HG02623 (cell line): ENCODE measurements at regions not wholly inside any gene's neighbourhood (a gene's known extent, or its start where the extent isn't known, plus 50 kb on each side); places are given as distances from the start of the nearest gene placed in this dataset.
"Not testable (repeated sequence)": the region's sequence is repeated elsewhere in the genome, so short reads cannot be mapped to it uniquely, and the experiment has no call there.

ENCODE experiments used
- ATAC-seq: cut with Tn5 transposase; IDR thresholded peaks from one replicate; pipeline ENCODE4 v1.9.1; 2021; ENCODE audit warnings: moderate library complexity; ENCODE audit not compliant: unreplicated experiment

DNA sequence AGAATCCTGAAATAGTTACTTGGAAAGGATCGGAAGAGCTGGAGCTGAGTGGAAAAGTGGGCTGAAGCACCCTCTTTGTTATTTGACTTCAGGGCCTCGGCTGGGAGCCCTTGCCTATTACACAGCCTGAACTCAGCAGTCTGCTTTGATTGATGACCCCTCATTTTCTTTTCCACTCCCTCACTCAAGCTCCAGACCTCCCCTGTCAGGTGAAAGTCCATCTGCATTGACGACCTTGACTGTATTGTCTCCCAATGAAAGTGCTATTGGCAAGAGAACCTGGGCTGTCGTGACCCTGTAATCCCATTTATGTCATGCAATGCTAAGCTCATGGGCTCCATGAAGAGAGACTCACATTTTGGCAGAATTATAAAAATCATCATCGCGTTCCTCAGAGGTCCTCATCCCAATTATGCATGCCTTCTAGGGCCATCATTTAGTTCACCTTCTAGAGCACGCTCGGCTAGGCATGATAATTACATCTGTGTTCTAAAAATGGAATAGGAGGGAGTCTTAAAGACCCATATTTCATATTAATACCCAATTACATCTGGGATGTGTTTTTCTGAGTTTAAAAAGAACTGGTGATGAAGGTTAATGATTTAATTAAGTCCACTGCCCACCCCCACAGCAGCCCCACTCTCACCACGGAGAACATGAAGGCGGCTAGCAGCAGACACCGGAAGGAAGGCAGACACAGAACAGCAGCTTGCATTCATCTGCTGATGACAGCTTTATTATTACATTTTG is 472.5 kb downstream of the PID1 start:
- ATAC-seq = no peak

DNA sequence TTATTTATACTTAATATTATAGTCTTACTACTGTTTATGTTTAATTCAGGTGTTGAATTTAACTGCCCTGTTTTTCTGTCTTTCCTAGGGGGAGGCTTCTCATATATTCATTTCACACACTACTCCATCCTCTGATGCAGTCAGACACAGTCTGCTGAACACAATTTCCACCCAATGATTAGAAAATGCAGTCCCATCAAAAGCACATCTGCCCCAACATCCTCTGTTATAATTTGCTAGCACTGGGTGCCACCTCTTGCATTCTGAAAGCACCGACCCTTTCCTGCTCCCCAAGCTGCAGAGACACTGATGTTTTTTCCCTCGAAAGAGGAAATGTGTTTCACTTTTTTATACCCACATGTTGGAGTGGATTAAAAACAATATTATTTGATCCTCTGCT is 474.7 kb downstream of the PID1 start:
- ATAC-seq = no peak

DNA sequence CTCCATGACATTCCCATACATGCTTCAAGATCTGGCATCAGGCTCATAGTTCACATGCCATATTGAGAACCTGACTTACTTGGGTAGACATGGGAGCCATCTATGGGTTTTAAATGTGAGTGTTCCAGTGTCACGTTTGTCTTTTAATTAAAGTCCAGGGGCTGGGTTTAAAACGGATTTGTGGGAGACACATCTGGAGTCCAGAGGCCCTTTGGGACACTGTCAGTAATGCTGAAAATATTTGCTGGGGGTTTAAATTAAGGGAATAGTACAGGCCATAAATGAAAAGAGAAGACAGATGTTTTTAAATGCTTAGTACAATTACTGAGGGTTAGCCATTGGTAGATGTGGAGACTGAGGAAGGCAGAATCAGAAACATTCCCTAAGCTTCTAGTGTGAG is 478.0 kb downstream of the PID1 start:
- ATAC-seq = no peak

DNA sequence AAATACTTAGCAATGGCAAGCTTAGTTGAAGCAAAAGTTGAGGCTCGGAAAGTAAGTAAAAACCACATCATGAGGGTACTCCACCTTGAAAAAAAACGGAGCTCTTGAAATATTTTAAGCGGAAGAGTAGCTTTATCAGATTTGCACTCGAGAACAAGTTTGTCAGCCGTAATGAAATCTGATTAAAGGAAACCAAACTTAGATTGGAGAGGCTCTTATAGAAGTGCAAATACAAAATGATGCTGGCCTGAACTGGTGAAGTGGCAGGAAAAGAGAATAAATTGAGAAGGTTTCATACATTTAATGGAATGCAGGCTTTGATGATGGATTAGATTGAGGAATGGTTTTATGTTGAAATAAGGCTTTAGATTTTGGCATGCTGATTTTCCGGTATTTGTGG is 484.2 kb downstream of the PID1 start:
- ATAC-seq = no peak

GRCh38 chr2:228782281-228782680 is 488.8 kb downstream of the PID1 start:
- no peak for ATAC-seq

DNA sequence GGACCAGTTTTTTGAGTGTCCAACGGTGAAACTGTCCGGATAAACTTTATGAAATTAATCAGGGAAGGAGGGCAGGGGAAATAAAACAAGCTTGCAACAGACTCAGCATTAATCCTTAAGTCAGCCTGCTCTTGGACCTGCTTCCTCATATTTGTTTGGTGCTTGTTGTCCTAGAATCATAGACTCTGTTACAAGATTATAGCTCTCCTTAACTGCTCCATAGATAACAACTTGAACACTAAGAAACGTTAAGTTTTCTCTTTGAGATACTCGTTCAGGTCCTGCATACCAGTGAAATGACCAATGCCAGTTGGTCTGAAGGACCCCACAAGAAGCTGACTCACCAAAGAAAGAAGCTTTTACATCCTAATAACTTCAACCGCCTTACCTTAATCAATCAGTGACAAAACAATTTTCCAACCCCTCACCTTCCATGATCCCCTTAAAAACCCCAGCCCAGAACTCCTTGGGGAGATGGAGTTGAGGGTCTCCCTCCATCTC is 493.2 kb downstream of the PID1 start:
- ATAC-seq = no peak

DNA sequence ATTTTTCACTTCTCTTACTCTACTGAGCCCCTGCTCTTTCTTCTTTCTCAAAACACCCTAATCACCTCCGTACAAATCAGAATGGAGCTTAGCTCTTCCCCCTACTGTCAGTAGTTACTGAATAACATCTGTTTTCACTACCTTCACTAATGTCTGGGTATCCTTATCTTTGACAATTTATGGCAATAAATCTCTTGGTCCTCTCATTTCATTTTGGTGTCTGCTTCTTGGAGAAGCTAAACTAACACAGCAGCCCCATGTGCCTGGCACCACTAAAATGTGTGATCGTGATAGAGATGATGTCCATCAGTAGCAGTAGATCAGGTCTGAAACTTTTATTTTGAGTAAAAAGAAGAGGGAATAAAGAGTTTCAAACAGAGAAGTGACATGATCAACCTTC is 496.5 kb downstream of the PID1 start:
- ATAC-seq = no peak

DNA sequence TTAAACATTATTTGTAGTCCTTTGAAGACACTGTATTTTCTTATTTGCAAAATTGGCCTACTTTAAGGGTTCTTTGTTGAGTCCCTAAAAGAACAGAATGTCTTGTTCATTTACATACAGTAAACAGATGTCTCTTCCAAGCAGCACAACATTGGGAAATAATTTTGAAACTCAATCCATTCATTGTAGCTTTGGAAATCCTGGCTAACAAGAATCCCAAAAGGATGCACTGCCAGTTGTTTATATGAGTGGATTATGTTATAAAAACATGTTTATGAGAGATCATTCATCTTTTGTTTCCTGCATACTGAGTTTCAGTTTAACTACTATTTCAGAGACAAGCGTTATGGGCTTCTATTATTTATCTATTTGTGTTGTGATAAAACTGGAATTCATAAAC is 499.3 kb downstream of the PID1 start:
- no peak for ATAC-seq

- no peak for ATAC-seq
Measured at GRCh38 chr2:228771315-228771714, 499.8 kb downstream of the PID1 start.

- no peak for ATAC-seq
Measured at GRCh38 chr2:228768818-228769217, 502.3 kb downstream of the PID1 start.

GRCh38 chr2:228768141-228768540 is 502.9 kb downstream of the PID1 start:
- not testable (repeated sequence) for ATAC-seq

- ATAC-seq = no peak
Measured at GRCh38 chr2:228767196-228767595, 503.9 kb downstream of the PID1 start.

DNA sequence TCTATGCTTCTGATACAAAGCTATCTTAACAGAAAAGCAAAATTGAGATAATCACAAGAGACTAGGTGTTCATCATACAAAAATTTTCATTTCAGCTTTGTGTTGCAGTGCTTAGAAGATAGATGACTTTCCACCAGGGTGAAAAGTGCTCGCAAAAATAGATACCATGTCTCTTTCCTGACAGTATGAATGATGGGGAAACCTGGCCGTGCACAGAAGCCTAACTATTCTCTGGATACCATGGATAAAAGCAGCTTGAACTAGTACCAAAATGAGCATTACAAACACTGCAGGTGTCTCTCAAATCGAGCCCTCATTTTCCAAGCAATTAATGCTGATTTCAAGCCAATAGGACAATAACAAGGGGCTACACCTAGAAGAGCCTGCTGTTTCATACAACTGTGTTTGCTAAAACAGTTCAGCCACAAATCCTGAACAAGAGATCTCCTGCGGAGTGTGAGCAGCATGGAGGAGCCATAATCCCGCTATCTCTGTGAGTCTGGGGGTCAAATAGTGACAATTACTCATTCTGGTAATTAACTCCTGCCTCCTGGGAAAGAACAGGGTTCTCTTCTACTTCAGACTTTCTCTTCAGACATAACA is 507.6 kb downstream of the PID1 start:
- ATAC-seq = no peak

GRCh38 chr2:228762565-228762964 is 508.5 kb downstream of the PID1 start:
- no peak for ATAC-seq

- ATAC-seq = not testable (repeated sequence)
Measured at GRCh38 chr2:228755661-228756060, 515.4 kb downstream of the PID1 start.

DNA sequence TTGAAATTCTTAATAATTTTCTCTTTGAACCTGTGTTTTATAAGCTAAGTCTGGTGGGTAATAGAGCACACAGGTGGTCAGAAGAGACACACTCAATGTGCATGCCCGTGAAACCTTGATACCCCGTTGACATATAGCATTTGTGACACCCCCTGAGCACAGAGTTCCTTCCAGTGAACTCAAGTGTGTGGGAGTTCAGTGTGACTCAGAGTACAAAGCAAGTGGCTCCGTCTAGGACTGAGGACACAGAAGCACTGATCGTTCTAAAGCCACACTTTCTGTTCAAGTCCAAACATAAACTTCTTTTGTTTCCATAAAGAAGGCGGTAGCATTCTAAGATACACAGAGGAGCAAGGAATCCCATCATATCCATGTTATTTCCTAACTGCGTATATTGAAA is 523.6 kb downstream of the PID1 start:
- no peak for ATAC-seq

DNA sequence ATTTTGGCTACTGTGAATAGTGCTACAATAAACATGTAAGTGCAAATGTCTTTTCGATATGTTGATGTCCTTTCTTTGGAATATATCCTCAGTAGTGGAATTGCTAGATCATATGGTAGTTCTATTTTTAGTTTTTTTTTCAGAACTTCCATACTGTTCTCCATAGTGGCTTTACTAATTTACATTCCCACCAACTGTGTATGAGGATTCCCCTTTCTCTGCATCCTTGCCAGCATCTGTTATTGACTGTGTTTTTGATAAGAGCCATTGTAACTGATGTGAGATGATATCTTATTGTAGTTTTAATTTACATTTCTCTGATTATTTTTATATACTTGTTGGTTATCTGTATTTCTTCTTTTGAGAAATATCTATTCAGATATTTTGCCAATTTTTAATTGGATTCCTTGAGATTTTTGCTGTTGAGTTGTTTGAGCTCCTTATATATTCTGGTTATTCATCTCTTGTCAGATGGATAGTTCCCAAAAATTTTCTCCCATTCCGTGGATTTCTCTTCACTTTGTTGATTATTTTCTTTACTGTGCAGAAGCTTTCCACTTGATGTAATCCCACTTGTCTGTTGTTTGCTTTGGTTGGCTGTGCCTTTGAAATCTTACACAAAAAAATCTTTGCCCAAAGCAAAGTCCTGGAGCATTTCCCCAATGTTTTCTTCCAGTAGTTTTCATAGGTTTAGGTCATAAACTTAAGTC is 532.3 kb downstream of the PID1 start:
- ATAC-seq = no peak

- ATAC-seq = no peak
Measured at GRCh38 chr2:228735697-228736096, 535.4 kb downstream of the PID1 start.

DNA sequence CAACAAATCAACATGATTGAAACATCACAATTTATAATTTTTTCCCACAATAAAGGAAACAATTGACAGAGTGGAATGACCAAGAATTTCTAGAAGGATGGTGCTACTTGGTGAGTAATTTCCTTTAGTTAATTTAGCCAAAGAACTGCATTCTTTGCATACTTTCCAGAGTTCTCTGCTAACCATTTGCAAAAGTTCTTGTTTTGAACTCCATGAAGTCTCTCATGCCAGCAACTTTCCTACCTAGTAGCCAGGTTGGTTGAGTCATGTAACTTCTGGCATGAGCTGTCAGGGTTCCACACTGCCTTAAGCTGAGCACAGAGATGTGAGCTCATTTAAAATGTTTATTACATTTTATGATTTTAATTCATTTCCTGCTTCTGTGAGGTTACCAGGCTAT is 539.6 kb downstream of the PID1 start:
- ATAC-seq = no peak

DNA sequence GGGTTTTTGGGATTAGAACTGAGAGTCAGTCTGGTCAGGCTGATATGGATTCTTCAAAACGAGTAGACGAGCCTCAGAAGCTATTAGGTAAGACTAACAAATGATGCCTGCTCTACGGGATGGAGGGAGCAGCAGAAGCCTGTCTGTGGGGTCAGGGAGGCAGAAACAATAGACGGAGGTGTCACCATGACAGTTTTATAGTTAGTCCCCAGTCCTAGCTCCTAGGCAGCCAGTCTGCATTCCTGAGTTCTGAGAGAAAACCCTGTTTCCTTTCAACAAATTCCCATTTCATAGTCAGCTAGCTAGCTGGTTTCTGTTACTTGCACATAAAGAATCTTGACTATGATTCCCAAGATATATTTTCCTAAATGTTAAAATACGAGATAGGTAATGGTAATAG is 542.1 kb downstream of the PID1 start:
- ATAC-seq = no peak

GRCh38 chr2:228725031-228725430 is 543.5 kb upstream of the SPHKAP start:
- no peak for ATAC-seq

- ATAC-seq = no peak
Measured at GRCh38 chr2:228723599-228723998, 542.1 kb upstream of the SPHKAP start.
